ENCODE measurements at regions not wholly inside any gene's neighbourhood (a gene's known extent, or its start where the extent isn't known, plus 50 kb on each side); places are given as distances from the start of the nearest gene placed in this dataset.
"Not testable (repeated sequence)": the region's sequence is repeated elsewhere in the genome, so short reads cannot be mapped to it uniquely, and the experiment has no call there.

DNA sequence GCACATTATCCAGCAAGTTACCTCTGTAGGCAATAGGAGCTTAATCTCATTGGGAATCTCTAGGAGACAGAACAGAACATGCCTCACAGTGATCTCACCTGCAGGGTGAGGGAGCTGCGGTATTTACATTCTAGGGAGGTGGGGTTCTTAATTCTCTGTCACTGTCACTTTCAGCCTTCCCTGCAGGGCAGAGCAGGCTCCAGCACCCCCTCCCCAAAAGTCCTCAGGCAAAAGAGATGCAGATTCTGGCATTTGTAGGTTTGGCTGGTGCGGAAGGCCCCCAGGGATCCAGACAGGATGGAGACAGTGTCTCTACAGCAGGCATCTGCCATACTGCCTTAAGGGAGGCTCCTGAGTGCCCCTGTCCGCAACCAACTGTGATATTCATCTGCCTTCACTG, 166.4 kb upstream of the ATP6AP2 start:
- DNase-seq (ENCODE audit: low read depth in 2 of 2) = no peak

DNA sequence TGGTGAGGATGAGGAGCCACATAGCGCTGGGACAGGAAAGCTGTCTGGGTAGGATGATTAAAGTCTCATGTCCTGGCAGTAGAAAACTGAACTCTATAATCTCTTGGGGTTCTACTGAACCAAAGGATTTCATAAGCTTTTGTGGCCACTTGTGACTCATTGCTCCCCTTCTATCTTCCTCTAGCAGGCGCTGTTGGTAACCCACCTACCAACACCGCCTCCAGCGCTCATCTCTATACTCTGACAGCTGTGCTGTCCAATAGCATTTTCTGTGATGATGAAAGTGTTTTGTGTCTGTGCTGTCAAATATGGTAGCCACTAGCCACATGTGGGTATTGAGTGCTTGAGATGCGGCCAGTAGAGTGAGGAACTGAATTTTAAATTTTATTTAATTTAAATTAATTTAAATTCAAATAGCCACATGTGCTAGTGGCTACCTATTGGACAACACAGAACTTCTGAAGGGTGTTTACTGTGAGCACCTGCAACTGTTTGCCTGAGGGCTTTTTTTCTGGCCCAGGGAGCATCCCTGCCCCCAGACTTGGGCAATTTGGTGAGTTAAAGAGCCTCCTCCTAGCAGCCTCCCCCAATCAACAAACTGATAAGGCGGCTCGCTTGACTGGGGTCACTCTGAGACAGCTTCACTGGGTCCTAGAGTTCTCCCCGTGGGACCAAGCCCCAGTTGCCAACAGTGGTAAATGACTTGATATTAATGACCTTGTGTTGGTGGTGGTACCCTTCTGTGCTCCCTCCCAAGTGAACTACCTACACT, 169.2 kb upstream of the ATP6AP2 start:
- no peak for DNase-seq (ENCODE audit: low read depth in 2 of 2)

DNA sequence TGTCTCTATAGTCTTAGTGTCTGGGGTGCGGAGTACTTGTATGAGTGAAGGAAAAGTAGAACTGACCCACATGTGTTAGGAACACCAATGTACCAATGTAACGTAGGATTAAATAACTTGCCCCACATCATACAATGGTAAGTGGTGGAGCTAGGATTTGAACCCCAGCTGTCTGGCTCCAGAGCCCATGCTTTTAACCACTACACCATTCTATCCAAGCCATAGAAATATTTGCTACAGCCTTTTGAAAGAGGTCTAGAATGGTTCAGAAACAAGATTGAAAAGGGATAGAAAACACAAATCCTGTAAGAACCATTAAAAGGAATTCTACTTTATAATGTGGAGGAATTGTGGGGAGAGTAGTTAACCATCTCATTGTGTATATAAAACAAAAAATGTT, 169.9 kb upstream of the ATP6AP2 start:
- no peak for DNase-seq (ENCODE audit: low read depth in 2 of 2)

DNA sequence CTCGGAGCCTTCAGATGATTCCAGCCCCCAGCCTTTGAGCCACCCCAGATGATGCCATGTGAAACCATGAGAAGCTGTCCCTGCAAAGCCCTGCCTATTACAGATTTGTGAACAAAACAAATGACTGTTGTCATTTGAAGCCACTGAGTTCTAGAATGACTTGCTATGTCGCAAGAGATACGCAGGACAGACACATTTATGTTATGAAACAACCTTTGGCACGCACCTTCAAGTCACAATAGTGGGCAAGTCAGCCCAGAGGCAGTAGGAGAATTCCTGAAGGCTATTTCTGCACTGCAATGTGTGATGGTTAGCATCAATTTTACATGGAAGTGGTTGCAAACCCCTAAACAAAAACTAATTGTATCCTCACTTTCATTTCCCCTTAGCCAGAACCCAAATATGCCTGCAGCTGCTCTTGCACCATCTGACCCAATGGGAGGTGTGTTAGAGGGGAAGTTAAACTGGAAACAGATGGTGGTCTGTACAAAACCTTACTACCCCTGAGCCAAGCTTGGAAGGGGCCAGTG, 174.4 kb upstream of the ATP6AP2 start:
- no peak for DNase-seq (ENCODE audit: low read depth in 2 of 2)

DNA sequence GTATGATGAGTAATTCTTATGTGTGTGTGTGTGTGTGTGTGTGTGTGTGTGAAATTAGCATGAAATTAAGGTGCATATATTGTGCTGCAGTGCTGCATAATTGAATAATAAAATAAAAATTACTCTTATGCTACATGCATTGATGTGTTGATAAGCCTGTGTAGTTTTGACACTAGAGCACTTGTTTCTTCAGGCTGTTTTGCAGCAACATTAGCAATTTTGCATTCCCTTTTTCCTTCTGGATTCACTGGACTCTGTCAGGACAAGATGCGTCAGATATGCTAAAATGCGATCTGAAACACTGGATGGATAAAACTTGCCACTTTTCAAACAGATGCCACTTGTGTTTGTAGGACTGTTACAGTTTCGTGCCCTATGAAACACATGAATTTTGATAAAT, 175.4 kb upstream of the ATP6AP2 start:
- no peak for DNase-seq (ENCODE audit: low read depth in 2 of 2)

DNA sequence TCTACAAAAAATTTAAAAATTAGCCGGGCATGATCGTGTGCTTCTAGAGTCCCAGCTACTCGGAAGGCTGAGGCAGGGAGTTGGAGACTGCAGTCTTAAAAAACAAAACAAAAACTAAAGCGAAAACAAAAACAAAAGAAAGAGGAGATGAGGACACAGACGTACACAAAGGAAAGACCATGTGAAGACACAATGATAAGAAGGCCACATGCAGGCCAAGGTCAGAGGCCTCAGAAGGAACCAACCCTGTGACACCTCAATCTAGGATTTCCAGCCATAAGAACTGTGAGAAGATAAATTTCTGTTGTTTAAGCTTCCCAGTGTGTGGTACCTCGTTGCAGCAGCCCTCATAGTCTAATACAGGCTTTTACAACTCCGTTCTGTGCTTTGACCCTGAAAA, 177.0 kb upstream of the ATP6AP2 start:
- DNase-seq (ENCODE audit: low read depth in 2 of 2) = no peak

DNA sequence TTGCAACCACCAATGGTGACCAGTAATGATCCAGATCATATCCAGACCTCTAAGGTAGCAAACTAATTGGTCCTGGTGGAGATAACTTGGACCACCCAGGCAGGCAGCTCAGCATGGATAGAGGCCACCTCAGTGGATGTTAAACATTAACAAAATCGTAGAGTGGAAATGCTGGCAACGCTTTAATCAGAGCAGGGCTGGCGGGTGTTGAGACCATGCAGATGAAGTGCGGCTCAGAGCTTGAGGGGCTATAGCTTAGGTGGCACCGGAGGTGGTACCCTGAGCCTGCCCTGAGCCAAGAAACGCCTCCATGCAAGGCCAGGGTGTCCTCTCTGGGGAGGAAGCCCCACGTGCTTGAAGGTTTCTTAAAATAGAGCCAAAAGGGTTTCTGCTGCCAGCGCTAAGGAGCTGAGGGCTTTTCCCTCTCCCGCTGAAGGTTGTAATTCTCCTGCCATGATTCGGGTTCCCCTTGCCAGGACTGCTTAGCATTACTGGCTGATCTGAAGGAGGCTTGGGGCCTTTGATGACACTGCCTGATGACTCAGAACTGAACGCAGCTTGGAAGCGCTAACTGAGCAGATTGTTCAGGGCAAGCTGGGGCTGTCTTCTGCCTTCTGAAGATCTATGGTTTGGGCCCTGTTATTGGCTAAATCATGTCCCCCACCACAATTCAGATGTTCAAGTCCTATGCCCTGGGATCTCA, 177.8 kb upstream of the ATP6AP2 start:
- DNase-seq (ENCODE audit: low read depth in 2 of 2) = no peak

DNA sequence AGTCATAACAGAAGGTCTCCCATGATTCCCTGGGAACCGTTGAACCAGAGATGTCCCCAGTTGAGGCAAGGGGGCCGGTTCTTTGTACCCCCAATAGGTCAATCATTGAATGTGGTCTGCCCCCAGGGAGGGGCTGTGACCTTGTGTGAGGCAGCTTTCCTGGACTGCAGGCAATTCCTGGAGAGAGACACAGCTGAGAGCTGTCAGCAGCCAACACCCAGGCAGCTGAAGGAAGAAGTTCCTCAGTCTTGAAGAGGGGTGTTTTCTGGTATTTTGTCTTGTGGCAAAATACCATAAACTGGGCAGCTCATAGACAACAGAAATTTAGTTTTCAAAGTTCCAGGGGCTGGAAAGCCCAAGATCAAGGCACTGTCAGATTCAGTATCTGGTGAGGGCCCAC, 185.7 kb upstream of the ATP6AP2 start:
- no peak for DNase-seq (ENCODE audit: low read depth in 2 of 2)

DNA sequence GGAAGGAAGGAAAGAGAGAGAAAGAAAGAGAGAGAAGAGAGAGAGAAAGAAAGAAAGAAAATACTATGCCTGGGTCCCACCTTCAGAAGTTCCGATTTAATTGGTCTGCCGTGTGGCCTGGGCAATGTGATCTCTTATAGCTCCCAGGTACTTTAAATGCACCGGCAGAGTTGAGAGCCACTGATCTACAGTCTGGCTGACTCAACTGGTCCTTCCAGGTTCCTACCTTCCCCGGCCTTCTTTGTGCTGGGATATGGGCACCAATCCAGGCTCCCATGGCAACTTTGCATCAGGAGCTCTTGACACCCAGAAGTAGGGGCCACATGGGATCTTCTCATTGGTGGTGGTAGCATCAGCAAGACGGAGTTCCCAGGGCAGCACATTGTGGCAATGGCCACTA, 186.5 kb upstream of the ATP6AP2 start:
- no peak for DNase-seq (ENCODE audit: low read depth in 2 of 2)

DNA sequence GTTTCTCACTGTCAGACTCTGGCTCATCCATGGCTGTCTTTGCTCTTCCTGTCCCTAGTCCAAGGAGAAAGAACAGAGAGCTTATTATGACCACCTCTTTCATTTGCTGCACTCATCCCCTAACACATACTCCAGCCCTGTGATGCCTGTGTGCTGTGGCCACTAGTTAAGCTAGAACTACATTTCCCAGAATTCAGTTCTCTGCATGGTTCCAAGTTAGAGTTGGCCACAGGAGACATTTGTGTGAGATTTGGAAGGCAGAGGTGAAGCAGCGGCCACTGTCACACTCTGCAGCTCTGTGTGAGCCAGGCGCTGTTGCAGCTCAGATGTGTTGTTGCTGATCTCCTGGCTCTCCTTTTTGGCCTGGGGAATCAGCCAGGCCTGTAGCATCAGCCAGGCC, 188.2 kb upstream of the ATP6AP2 start:
- DNase-seq (ENCODE audit: low read depth in 2 of 2) = no peak

DNA sequence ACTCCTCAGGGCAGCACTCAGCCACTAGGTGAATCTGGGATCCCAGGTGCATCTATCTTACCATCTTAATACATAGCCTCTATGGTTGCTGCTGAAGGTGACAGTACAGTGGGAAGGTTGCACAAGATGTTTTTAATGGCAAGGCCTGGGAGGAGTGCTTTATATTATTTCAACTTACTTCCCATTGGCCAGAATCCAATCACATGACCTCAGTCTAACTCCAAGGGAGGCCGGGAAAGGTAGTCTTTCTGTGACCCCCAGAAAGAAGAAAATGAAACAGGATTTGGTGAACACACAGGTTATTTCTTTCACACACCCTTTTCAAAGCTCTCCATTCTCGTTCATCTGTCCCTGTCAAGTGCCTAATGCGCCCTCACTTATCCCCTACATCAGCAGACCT, 189.1 kb upstream of the ATP6AP2 start:
- no peak for DNase-seq (ENCODE audit: low read depth in 2 of 2)

DNA sequence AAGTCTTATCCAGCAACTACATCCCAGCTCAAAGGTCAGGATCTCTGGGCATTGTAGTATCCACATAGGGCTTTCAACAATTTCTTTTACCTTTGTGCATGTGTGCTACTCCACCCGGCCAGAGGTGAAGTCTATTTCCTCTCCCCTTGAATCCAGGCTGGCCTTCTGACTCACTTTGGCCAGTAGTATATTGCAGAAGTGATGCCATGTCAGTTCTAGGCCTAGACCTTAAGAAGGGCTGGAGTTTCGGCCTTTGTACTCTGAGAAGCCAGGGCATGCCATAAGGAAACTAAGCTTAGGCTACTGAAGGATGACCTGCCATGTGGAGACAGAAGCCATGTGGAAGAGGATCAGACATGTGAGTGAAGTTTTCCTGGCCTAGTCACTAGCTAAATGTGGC, 191.2 kb upstream of the ATP6AP2 start:
- no peak for DNase-seq (ENCODE audit: low read depth in 2 of 2)

DNA sequence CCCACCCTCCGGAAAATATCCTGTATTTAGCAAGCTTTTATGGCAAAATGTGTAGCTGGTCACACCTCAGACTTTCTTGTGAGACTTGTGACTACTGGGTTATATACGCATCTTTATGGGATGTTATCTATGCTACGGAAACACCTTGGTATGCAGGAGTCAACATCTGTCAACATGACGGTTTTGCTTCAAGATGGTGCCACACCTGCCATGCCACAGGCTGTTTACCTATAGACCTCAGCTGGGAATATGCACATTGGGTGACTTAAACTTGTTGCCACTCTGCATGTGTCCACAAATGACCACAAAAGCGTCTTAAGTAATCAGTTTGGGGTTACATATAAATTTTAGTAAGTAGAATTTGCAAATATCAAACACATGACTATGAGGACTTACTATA, 192.3 kb upstream of the ATP6AP2 start:
- no peak for DNase-seq (ENCODE audit: low read depth in 2 of 2)

DNA sequence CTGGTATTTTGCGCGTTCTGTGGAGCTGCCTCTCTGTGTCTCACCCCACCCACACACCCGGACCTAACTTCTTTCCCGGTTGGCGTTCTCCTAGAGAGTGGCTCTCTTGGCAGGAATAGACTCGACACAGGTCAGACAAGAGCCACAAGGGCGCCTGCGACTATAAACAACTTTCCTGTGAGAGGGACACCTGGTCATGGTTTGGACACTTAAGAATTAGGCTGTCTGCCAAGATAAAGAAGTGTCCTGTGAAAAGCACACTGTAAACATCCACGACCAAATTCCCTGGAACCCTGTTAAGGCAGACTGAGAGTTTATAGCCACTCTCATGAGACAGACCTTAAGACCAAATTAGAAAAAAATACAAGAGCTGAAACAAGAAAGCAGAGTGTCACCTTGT, 192.9 kb upstream of the ATP6AP2 start:
- DNase-seq (ENCODE audit: low read depth in 2 of 2) = not testable (repeated sequence)

DNA sequence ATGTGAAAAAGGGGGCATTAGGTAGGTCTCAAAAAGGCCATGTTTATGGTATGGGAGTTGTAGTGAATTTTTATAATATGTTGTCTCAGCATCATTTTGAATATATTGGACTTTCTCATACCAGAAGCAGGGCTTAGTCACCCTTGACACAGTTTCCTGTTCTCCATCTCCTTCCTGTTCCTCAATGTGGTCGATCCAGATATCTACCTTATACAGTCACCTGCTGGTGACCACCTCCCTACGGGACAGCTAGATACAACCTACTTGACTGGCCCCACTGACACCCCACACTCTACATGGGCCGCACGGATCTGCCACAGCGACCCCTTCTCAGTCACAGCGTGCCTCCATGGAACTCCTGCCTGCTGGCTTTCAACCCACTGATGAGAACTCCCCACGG, 193.5 kb upstream of the ATP6AP2 start:
- DNase-seq (ENCODE audit: low read depth in 2 of 2) = not testable (repeated sequence)

DNA sequence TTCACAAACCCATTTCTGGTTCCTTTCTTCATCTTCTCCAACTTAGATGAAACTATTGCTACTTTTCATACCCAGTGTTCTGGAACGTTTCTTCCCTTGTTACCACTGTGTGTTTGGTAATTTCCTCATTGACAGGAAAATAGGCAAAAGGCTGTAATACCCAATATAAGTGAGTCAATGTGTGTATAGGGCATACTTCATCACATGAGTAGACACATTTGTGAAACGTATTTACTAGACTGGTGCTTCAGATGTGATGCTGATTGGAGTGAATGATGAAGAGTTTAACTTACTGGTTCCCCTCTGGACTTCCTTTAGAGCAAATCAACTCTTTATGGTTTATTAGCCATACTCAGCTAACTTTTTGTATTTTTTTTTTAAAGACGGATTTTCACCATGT, 195.1 kb upstream of the ATP6AP2 start:
- no peak for DNase-seq (ENCODE audit: low read depth in 2 of 2)

DNA sequence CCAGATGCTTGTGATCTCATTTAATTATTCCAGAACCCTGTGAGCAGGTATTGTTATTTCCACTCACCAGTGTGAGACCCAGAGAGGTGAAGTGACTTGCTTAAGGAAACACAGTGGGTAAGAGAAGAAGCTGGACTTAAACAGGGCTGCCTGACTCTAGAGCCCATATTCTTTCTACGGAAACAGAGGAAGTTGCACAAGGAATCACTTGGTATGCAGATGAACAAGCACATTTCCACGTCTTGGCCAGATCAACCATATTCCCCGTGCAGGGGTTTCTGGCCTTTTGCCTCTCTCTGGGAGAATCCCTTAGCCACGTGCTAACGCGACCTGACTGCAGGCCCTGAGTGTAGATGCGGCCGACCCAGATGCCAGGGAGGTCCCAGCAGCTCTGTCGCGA, 195.5 kb upstream of the ATP6AP2 start:
- DNase-seq (ENCODE audit: low read depth in 2 of 2) = no peak

DNA sequence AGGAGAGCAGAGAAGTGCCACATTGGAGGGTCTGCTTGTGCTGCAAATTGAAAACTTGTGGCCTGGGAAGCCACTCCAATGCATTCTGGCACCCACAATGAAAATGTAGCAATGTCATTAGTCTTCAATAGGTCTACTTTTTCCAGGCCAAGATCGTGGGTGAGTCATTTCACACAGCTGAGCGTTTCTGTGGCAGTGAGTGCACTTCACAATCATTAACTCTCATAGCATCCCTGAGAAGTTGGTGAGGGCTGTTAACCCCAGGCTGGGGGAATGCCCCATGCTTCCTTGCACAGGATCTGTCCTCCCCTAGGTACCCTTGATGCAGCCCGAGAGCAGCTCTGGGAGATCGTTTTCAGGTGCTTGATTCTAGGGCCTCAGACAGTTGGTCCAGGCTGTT, 196.8 kb upstream of the ATP6AP2 start:
- DNase-seq (ENCODE audit: low read depth in 2 of 2) = no peak

DNA sequence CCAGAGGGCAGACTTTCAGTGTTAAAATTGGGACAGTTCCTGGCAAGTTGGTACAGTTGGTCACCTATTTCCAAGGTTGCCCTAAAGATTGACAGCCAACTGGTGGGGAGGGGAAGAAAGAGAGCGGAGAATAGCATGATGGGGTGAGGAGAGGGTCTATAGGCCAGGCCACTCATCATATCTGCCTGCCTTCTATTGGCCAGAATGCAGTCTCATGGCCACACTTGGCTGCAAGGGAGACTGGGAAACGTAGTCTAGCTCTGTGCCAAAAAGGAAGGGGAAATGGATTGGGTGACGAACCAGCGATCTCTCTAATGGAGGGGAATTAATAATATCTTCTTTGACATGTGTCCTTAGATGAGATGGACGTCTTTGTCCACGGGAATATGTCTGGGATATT, 197.4 kb upstream of the ATP6AP2 start:
- DNase-seq (ENCODE audit: low read depth in 2 of 2) = no peak

DNA sequence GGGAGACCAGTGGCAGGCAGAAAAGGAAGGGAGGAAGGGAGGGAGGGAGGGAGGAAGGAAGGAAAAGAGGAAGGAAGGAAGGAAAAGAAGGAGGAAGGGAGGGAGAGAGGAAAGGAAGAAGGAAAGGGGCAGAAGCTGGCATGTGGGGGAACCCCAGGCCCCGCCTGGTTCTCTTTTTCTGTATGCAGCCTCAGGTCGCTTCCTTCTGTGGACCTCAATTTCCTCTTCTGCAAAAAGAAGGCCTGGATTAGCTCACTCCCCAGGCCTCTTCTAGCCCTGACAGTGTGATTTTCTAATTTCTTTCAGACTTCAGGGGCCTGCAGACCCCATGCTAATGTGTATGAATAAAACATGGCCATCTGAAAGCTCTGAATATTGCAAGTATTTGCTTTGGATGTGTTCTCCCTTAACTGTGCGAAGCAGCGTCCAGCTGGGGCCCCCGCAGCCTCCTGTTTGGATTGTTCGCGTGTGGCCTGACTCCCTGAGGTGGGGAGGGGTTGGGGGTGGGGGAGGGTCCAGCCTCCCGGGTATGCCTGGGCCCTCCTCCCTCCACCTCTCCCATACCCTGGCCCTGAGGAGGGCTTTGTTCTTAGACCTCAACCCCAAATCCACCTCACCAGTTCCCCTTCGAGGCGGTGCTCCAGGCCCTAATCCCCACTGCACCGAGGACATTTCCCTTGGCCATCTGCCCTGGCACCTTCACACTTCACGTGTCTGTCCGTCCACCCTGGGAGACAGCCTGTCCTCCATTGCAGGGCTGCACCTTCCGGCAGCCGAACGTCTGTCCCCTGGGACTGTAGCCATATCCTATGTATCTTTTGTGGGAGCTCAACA, 199.9 kb upstream of the ATP6AP2 start:
- no peak for DNase-seq (ENCODE audit: low read depth in 2 of 2)

DNA sequence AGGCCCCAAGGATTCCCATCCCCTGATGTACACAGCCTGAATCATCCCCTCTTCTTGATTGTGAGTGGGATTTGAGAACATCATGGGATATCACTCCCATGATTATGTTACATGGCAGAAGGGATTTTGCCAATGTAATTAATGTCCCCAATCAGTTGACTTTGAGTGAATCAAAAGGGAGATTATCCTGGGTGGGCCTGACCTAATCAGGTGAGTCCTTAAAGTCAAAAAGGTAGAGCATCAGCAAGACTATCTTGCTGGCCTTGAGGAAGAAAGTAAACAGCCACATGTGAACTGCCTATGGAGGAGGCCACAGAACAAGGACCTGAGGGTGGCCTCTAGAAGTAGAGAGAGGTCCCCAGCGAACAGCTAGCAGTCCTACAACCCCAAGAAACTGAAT, 203.1 kb upstream of the ATP6AP2 start:
- DNase-seq (ENCODE audit: low read depth in 2 of 2) = no peak

DNA sequence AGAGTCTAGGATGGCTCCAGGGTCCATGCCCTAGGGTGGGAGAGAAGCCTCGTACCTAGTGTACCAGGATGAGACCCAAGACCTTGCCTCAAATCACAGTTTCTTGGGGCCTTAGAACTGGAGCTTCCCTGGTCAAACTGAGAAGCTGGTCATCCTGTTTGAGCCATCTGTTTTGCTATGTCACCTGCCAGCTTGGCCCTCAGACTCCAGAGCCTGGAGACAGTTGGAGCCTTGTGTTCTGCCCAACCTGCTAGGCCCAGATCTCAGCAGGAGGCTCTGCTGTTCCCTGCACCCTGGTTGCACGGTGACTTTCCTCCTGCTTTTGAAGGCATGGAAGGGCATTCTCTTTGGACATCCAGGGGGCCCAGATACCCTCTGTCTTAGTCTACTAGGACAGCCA, 206.3 kb upstream of the ATP6AP2 start:
- DNase-seq (ENCODE audit: low read depth in 2 of 2) = no peak

DNA sequence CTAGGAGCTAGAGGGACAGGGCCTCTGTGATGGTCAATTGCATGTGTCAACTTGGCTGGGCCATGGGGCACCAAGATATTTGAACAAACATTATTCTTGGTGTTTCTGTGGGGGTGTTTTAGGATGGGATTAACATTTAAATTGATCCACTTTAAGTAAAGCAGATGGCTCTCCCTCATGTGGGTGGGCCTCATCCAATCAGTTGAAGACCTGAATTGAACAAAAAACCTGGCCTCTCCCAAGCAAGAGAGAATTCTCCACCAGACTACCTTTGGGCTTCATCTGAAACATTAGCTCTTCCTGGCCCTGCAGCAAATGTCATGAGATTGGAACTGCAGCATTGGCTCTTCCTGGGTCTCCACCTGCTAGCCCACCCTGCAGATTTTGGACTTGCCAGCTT, 207.1 kb upstream of the ATP6AP2 start:
- DNase-seq (ENCODE audit: low read depth in 2 of 2) = no peak
